ENCODE measurements at regions not wholly inside any gene's neighbourhood (a gene's known extent, or its start where the extent isn't known, plus 50 kb on each side); places are given as distances from the start of the nearest gene placed in this dataset.

GRCh38 chr1:19021845-19022244 is 65.4 kb upstream of the IFFO2 start:
- no peak for TF ChIP-seq CTCF (IDR thresholded peaks at IDR 0.05)
- no peak for TF ChIP-seq POLR2A (IDR thresholded peaks at IDR 0.05)
- TF ChIP-seq POLR2AphosphoS5 (IDR thresholded peaks at IDR 0.05) = no peak
